Effector memory CD4-positive, alpha-beta T cell (primary cell): ENCODE measurements at regions not wholly inside any gene's neighbourhood (a gene's known extent, or its start where the extent isn't known, plus 50 kb on each side); places are given as distances from the start of the nearest gene placed in this dataset.

Experiments used
- DNase-seq, 3 donors: peaks; one replicate each; pipeline ENCODE4 v3.0.0-alpha.2; 2020
- H3K27ac ChIP-seq: 2 replicates; pipeline ENCODE4 v1.7.0; 2013; ENCODE audit warnings: mild to moderate bottlenecking, low read length, moderate library complexity; ENCODE audit not compliant: insufficient read depth, poor library complexity, severe bottlenecking
- H3K27me3 ChIP-seq: replicated peaks from 2 replicates; pipeline ENCODE4 v1.7.0; 2013; ENCODE audit warnings: mild to moderate bottlenecking, low read length; ENCODE audit not compliant: insufficient read depth, control insufficient read depth, poor library complexity, severe bottlenecking
- H3K36me3 ChIP-seq: 2 replicates; pipeline ENCODE4 v1.7.0; 2013; ENCODE audit warnings: mild to moderate bottlenecking, low read length, moderate library complexity; ENCODE audit not compliant: control insufficient read depth, insufficient read depth
- H3K4me1 ChIP-seq: 2 replicates; pipeline ENCODE4 v1.7.0; 2013; ENCODE audit warnings: low read length, mild to moderate bottlenecking; ENCODE audit not compliant: control insufficient read depth, insufficient read depth, poor library complexity, severe bottlenecking
- H3K4me3 ChIP-seq: 2 replicates; pipeline ENCODE4 v1.7.0; 2013; ENCODE audit warnings: low read length, low read depth, mild to moderate bottlenecking; ENCODE audit not compliant: insufficient read depth, poor library complexity, severe bottlenecking
- H3K9me3 ChIP-seq: 2 replicates; pipeline ENCODE4 v1.7.0; 2013; ENCODE audit warnings: mild to moderate bottlenecking, low read length, moderate library complexity; ENCODE audit not compliant: control insufficient read depth

- no peak for DNase-seq
- H3K9me3 ChIP-seq: no peaks in the 10 kb centered on the region
- no peaks in the 10 kb centered on the region for H3K27me3 ChIP-seq
- peaks cover 23% of the 10 kb centered on the region for H3K4me1 ChIP-seq
- H3K4me3 ChIP-seq: no peak overlapping the region
- H3K27ac ChIP-seq: no peak overlapping the region
- H3K36me3 ChIP-seq: no peaks in the 10 kb centered on the region
Observed at GRCh38 chr2:136211701-136212100, 93.8 kb upstream of the CXCR4 start.

GRCh38 chr2:136210822-136211221 is 92.9 kb upstream of the CXCR4 start:
- peaks cover 23% of the 10 kb centered on the region for H3K4me1 ChIP-seq
- no peak overlapping the region for H3K4me3 ChIP-seq
- H3K27ac ChIP-seq: no peak overlapping the region
- DNase-seq: no peak
- H3K36me3 ChIP-seq: no peaks in the 10 kb centered on the region
- no peaks in the 10 kb centered on the region for H3K27me3 ChIP-seq
- no peaks in the 10 kb centered on the region for H3K9me3 ChIP-seq

GRCh38 chr2:136210455-136210805 is 92.5 kb upstream of the CXCR4 start:
- no peaks in the 10 kb centered on the region for H3K9me3 ChIP-seq
- H3K4me3 ChIP-seq: no peak overlapping the region
- H3K27ac ChIP-seq: no peak overlapping the region
- H3K36me3 ChIP-seq: no peaks in the 10 kb centered on the region
- H3K27me3 ChIP-seq: no peaks in the 10 kb centered on the region
- peaks cover 23% of the 10 kb centered on the region for H3K4me1 ChIP-seq
- DNase-seq: no peak

GRCh38 chr2:136209561-136210454 is 91.9 kb upstream of the CXCR4 start:
- no peak for DNase-seq
- Histone ChIP-seq H3K4me3 (no peak overlapping the region), H3K9me3 (no peaks in the 10 kb centered on the region), H3K27ac (no peak overlapping the region), H3K4me1 (peaks cover 23% of the 10 kb centered on the region), H3K36me3 (no peaks in the 10 kb centered on the region), H3K27me3 (no peaks in the 10 kb centered on the region)

GRCh38 chr2:136208682-136209420 is 90.9 kb upstream of the CXCR4 start:
- peaks cover 23% of the 10 kb centered on the region for H3K4me1 ChIP-seq
- no peak for DNase-seq
- H3K36me3 ChIP-seq: no peaks in the 10 kb centered on the region
- H3K4me3 ChIP-seq: no peak overlapping the region
- no peaks in the 10 kb centered on the region for H3K9me3 ChIP-seq
- no peak overlapping the region for H3K27ac ChIP-seq
- H3K27me3 ChIP-seq: no peaks in the 10 kb centered on the region

- no peaks in the 10 kb centered on the region for H3K27me3 ChIP-seq
- peaks cover 18% of the 10 kb centered on the region for H3K4me1 ChIP-seq
- no peak for DNase-seq
- no peak overlapping the region for H3K27ac ChIP-seq
- H3K9me3 ChIP-seq: no peaks in the 10 kb centered on the region
- H3K36me3 ChIP-seq: no peaks in the 10 kb centered on the region
- H3K4me3 ChIP-seq: no peak overlapping the region
Observed at GRCh38 chr2:136207665-136208064, 89.7 kb upstream of the CXCR4 start.

GRCh38 chr2:136207030-136207623 is 89.2 kb upstream of the CXCR4 start:
- Histone ChIP-seq H3K36me3 (no peaks in the 10 kb centered on the region), H3K9me3 (no peaks in the 10 kb centered on the region), H3K4me3 (no peak overlapping the region), H3K27ac (no peak overlapping the region), H3K4me1 (peaks cover 12% of the 10 kb centered on the region), H3K27me3 (no peaks in the 10 kb centered on the region)
- no peak for DNase-seq

- H3K27me3 ChIP-seq: no peaks in the 10 kb centered on the region
- no peak overlapping the region for H3K27ac ChIP-seq
- H3K9me3 ChIP-seq: no peaks in the 10 kb centered on the region
- DNase-seq: no peak
- H3K36me3 ChIP-seq: no peaks in the 10 kb centered on the region
- H3K4me1 ChIP-seq: peaks cover 7% of the 10 kb centered on the region
- H3K4me3 ChIP-seq: no peak overlapping the region
Observed at GRCh38 chr2:136206613-136207012, 88.7 kb upstream of the CXCR4 start.

- no peak overlapping the region for H3K27ac ChIP-seq
- no peaks in the 10 kb centered on the region for H3K36me3 ChIP-seq
- H3K4me3 ChIP-seq: no peak overlapping the region
- H3K4me1 ChIP-seq: peaks cover 7% of the 10 kb centered on the region
- DNase-seq: no peak
- no peaks in the 10 kb centered on the region for H3K27me3 ChIP-seq
- no peaks in the 10 kb centered on the region for H3K9me3 ChIP-seq
Observed at GRCh38 chr2:136205615-136206014, 87.7 kb upstream of the CXCR4 start.

GRCh38 chr2:136204971-136205370 is 87.0 kb upstream of the CXCR4 start:
- H3K4me3 ChIP-seq: no peak overlapping the region
- no peak for DNase-seq
- peaks cover 7% of the 10 kb centered on the region for H3K4me1 ChIP-seq

More at GRCh38 chr2:136204971-136205370, 87.0 kb upstream of the CXCR4 start:
- Histone ChIP-seq H3K9me3 (no peaks in the 10 kb centered on the region), H3K36me3 (no peaks in the 10 kb centered on the region), H3K27me3 (no peaks in the 10 kb centered on the region), H3K27ac (no peak overlapping the region)
